Omental fat pad (tissue), 3 donors: ENCODE measurements at regions not wholly inside any gene's neighbourhood (a gene's known extent, or its start where the extent isn't known, plus 50 kb on each side); places are given as distances from the start of the nearest gene placed in this dataset.
"Not testable (repeated sequence)": the region's sequence is repeated elsewhere in the genome, so short reads cannot be mapped to it uniquely, and the experiment has no call there.

Source experiments
- ATAC-seq: fragments of 150-250 bp; one replicate; pipeline ENCODE4 v1.9.1; 2016; ENCODE audit warnings: mild to moderate bottlenecking, moderate library complexity; ENCODE audit not compliant: low FRiP score
- DNase-seq: peaks from one replicate; pipeline ENCODE4 v3.0.0-alpha.2; 2019; ENCODE audit warnings: low spot score
- CTCF ChIP-seq, 3 donors: fragments of 450-650 bp; IDR thresholded peaks; one replicate each; pipeline ENCODE4 v1.5.1; 2016 to 2017; ENCODE audit warnings: antibody characterized with exemption in 3 of 3, mild to moderate bottlenecking in 3 of 3, moderate library complexity in 2 of 3

- DNase-seq, result no peak
- ATAC-seq, result no peak
- no peak for TF ChIP-seq CTCF (IDR thresholded peaks at IDR 0.05)
Observed at GRCh38 chr2:199042660-199043379, 414.9 kb downstream of the SATB2 start.

- ATAC-seq (no peak), DNase-seq (no peak)
- TF ChIP-seq CTCF (IDR thresholded peaks at IDR 0.05), result no peak
Observed at GRCh38 chr2:199040522-199040921, 417.2 kb downstream of the SATB2 start.

GRCh38 chr2:199033761-199034160 lies 424.0 kb downstream of the SATB2 start:
- ATAC-seq, DNase-seq: not testable (repeated sequence)

DNA sequence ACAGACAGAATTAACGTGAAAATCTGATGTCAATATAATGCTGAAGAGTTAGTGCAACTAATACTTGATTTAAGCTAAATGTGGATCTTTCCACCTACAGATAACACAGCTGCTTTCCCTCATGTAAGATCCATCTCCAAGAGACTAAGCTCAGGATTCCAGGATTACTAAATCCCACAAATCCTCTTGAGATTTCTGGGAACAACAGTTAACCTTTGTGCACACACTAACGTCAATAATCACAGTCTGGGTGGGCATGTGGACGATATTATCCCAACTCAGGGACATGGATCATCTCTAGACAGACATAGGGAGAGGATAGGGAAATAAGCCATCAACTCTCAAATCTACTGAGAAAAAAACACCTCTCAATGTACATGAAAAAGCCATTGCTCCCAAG lies 432.6 kb downstream of the SATB2 start:
- ATAC-seq, result no peak
- no peak for TF ChIP-seq CTCF (IDR thresholded peaks at IDR 0.05)
- DNase-seq, result no peak

DNA sequence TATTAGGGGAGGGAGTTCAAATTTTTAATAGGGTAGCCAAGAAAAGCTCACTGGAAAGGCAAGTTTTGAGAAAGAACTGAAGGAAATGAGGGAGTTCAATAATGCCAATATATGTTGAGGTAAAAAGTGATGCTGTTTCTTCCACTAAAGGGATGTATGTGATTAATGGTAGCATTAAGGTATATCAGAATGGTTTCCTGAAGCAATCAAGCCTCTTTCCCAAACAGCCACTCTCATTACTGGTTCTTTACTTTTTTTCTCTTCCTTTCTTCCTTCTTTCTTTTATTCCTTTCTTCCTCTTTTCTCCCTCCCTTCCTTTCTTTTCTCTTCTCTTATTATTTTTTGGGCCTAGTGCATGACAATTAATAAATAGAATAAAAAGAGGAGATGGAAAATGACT lies 433.5 kb downstream of the SATB2 start:
- no peak for ATAC-seq
- no peak for DNase-seq
- no peak for TF ChIP-seq CTCF (IDR thresholded peaks at IDR 0.05)

DNA sequence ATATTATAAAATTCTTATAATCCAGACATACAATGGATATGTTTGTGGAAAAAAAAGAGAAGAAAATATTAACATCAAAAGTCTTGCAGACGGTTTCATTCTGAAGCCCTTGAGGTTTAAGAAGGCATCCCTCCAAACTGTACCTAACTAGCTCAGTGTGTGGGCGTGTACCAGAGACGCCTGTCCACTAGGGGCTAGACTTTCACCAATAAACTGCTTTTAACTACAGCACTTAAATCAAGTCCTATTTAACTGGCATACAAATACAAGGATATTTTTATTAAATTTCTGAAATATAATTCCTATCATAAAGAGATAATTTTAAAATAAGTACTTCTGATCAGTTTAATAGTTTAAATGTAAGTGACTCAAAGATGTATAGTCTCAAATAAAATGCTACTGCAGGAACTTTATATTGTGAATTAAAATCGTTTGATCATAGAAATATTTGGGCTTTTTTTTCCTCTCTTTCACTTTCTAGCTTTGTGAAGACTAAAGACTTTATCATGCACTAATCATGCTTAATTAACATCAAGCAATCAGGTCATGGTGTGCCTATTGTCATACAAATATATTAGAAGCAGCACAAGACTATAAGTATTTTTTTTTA lies 437.7 kb downstream of the SATB2 start:
- TF ChIP-seq CTCF (IDR thresholded peaks at IDR 0.05), result no peak
- ATAC-seq (no peak), DNase-seq (no peak)

DNA sequence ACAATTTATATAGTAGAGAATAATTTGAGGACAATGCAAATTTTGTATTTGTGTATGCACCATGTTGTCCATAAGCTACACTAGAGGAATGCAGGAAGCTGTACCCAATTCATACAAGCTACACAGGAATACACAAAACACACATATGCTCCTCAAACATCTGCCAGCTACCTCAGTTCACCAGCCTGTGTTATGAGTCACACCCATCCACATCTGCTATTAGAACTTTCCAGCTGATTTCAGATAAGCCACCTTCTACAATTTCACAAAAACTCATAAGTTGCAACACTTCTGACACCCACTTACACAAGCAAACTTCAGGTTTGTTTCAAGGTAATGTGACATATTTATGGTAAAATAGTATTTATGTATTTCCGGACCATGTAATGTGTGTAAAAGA lies 438.9 kb downstream of the SATB2 start:
- TF ChIP-seq CTCF (IDR thresholded peaks at IDR 0.05), result no peak
- ATAC-seq (no peak), DNase-seq (no peak)
